H1 (cell line): ENCODE measurements at regions not wholly inside any gene's neighbourhood (a gene's known extent, or its start where the extent isn't known, plus 50 kb on each side); places are given as distances from the start of the nearest gene placed in this dataset.

Experiments used
- CTCF ChIA-PET: fragments of 300-600 bp; sonication (Branson Sonifier 250); formaldehyde crosslinking; loops from one replicate; lab custom pipeline; 2021; ENCODE audit not compliant: partially characterized antibody; lab: Charles Lee
- POLR2A ChIA-PET: fragments of 300-600 bp; sonication (Branson Sonifier 250); formaldehyde crosslinking; loops from one replicate; lab custom pipeline; 2021; ENCODE audit warnings: inconsistent platforms; ENCODE audit not compliant: partially characterized antibody; lab: Charles Lee
- DNase-seq, 2 experiments: peaks; one replicate each; pipeline versions ENCODE4 v3.0.0 to v3.0.0-alpha.2; 2010 to 2022; ENCODE audit warnings: low spot score in 2 of 2, low read depth in 1 of 2, mixed read lengths in 1 of 2
- FAIRE-seq: peaks from 2 replicates; lab custom pipeline; 2011; peaks lifted over from hg19 to GRCh38; lab: Jason Lieb, UNC
- H2AFZ ChIP-seq: 2 replicates; pipeline ENCODE4 v1.8.1; 2012; ENCODE audit warnings: low read length, inconsistent platforms
- H2AK5ac ChIP-seq: 2 replicates; pipeline ENCODE4 v1.6.1; 2013; ENCODE audit warnings: low read depth, low read length
- H2BK120ac ChIP-seq: replicated peaks from 2 replicates; pipeline ENCODE3; 2013; ENCODE audit warnings: low read depth, low read length, inconsistent platforms
- H2BK12ac ChIP-seq: 2 replicates; pipeline ENCODE4 v1.6.1; 2013; ENCODE audit warnings: low read depth, low read length
- H2BK15ac ChIP-seq: 2 replicates; pipeline ENCODE4 v1.6.1; 2013; ENCODE audit warnings: low read length
- H2BK20ac ChIP-seq: 2 replicates; pipeline ENCODE4 v1.6.1; 2013; ENCODE audit warnings: low read length
- H2BK5ac ChIP-seq: 2 replicates; pipeline ENCODE4 v1.6.1; 2013; ENCODE audit warnings: low read depth, low read length
- H3K14ac ChIP-seq: 2 replicates; pipeline ENCODE4 v1.6.1; 2013; ENCODE audit warnings: inconsistent platforms; ENCODE audit not compliant: insufficient read length
- H3K18ac ChIP-seq: 2 replicates; pipeline ENCODE4 v1.6.1; 2013; ENCODE audit warnings: low read length; ENCODE audit errors: extremely low read depth
- H3K23ac ChIP-seq: 2 replicates; pipeline ENCODE4 v1.6.1; 2013; ENCODE audit warnings: inconsistent platforms; ENCODE audit not compliant: insufficient read length
- H3K23me2 ChIP-seq: 2 replicates; pipeline ENCODE4 v1.6.1; 2013; ENCODE audit warnings: low read depth, low read length
- H3K27ac ChIP-seq: 2 replicates; pipeline ENCODE4 v1.6.1; 2011; ENCODE audit warnings: low read depth, low read length, inconsistent platforms
- H3K27me3 ChIP-seq, 4 experiments: replicated peaks in 1 of 4; 1 replicate in 1 of 4; 2 replicates in 3 of 4; pipeline versions ENCODE4 v1.6.1 to v1.8.1; 2011 to 2013; ENCODE audit warnings: low read length in 3 of 4, mild to moderate bottlenecking in 3 of 4, inconsistent platforms in 2 of 4, mixed read lengths in 2 of 4, moderate library complexity in 1 of 4; ENCODE audit not compliant: control insufficient read depth in 3 of 4, insufficient read depth in 3 of 4; ENCODE audit errors: extremely low read depth in 1 of 4
- H3K36me3 ChIP-seq, 4 experiments: 2 replicates each; pipeline versions ENCODE4 v1.6.1 to v1.8.1; 2011 to 2013; ENCODE audit warnings: mild to moderate bottlenecking in 4 of 4, low read length in 3 of 4, moderate library complexity in 2 of 4, control low read depth in 1 of 4, inconsistent platforms in 1 of 4; ENCODE audit not compliant: insufficient read depth in 4 of 4, control insufficient read depth in 2 of 4
- H3K4ac ChIP-seq: replicated peaks from 2 replicates; pipeline ENCODE3; 2013; ENCODE audit warnings: low read length, low read depth, mixed read lengths, inconsistent platforms; ENCODE audit not compliant: insufficient read length
- H3K4me1 ChIP-seq, 4 experiments: replicated peaks in 1 of 4; 1 replicate in 1 of 4; 2 replicates in 3 of 4; pipeline versions ENCODE4 v1.6.1 to v1.8.1; 2011 to 2013; ENCODE audit warnings: low read length in 3 of 4, inconsistent platforms in 2 of 4, mixed read lengths in 1 of 4; ENCODE audit not compliant: insufficient read depth in 4 of 4, control insufficient read depth in 3 of 4
- H3K4me2 ChIP-seq, 2 experiments: 2 replicates each; pipeline versions ENCODE4 v1.6.1 to v1.8.1; 2011 to 2013; ENCODE audit warnings: low read depth in 2 of 2, low read length in 2 of 2, control low read depth in 1 of 2, inconsistent platforms in 1 of 2, mild to moderate bottlenecking in 1 of 2; ENCODE audit not compliant: insufficient read depth in 1 of 2
- H3K4me3 ChIP-seq, 4 experiments: fragments of 200-600, 300-600 bp in 1 of 4; sonication (generic), shearing (Covaris generic), sonication (Bioruptor Twin) in 1 of 4; 2 replicates each; pipeline versions ENCODE4 v1.5.1 to v1.8.1; 2011 to 2016; ENCODE audit warnings: low read length in 4 of 4, low read depth in 3 of 4, control low read depth in 2 of 4, inconsistent platforms in 2 of 4, mild to moderate bottlenecking in 2 of 4, mixed read lengths in 1 of 4, moderate library complexity in 1 of 4; ENCODE audit not compliant: insufficient read depth in 2 of 4; ENCODE audit errors: extremely low read depth in 1 of 4
- H3K56ac ChIP-seq: replicated peaks from 2 replicates; pipeline ENCODE3; 2013; ENCODE audit warnings: low read depth, mild to moderate bottlenecking, mixed read lengths, low read length, inconsistent platforms; ENCODE audit not compliant: insufficient read length
- H3K79me1 ChIP-seq: 2 replicates; pipeline ENCODE4 v1.6.1; 2013; ENCODE audit warnings: low read depth, low read length, control low read depth
- H3K79me2 ChIP-seq, 2 experiments: 2 replicates each; pipeline versions ENCODE4 v1.6.1 to v1.8.1; 2012 to 2013; ENCODE audit warnings: low read length in 2 of 2, mild to moderate bottlenecking in 2 of 2, inconsistent platforms in 1 of 2; ENCODE audit not compliant: insufficient read depth in 2 of 2, control insufficient read depth in 1 of 2
- H3K9ac ChIP-seq, 4 experiments: replicated peaks in 1 of 4; 1 replicate in 1 of 4; 2 replicates in 3 of 4; pipeline versions ENCODE4 v1.6.1 to v1.8.1; 2011 to 2013; ENCODE audit warnings: low read depth in 3 of 4, low read length in 3 of 4, control low read depth in 2 of 4, mild to moderate bottlenecking in 2 of 4, moderate library complexity in 2 of 4, inconsistent platforms in 1 of 4; ENCODE audit errors: extremely low read depth in 1 of 4
- H3K9me3 ChIP-seq, 2 experiments: 2 replicates each; pipeline versions ENCODE4 v1.6.1 to v1.8.1; 2012 to 2013; ENCODE audit warnings: mild to moderate bottlenecking in 2 of 2, moderate library complexity in 2 of 2, control low read depth in 1 of 2, inconsistent platforms in 1 of 2, low read depth in 1 of 2, low read length in 1 of 2, mixed read lengths in 1 of 2; ENCODE audit not compliant: insufficient read depth in 2 of 2
- H4K20me1 ChIP-seq, 2 experiments: replicated peaks in 1 of 2; 2 replicates each; pipeline versions ENCODE3 to v1.8.1; 2011 to 2013; ENCODE audit warnings: inconsistent platforms in 2 of 2, low read length in 2 of 2, mild to moderate bottlenecking in 1 of 2; ENCODE audit not compliant: insufficient read depth in 2 of 2, control insufficient read depth in 1 of 2
- H4K5ac ChIP-seq: 2 replicates; pipeline ENCODE4 v1.6.1; 2013; ENCODE audit warnings: low read length, low read depth, mixed read lengths, inconsistent platforms; ENCODE audit not compliant: insufficient read length
- H4K8ac ChIP-seq: 2 replicates; pipeline ENCODE4 v1.8.0; 2013; ENCODE audit warnings: mild to moderate bottlenecking, moderate library complexity, low read length, inconsistent platforms; ENCODE audit not compliant: insufficient read depth; ENCODE audit errors: extremely low read depth
- H4K91ac ChIP-seq: replicated peaks from 2 replicates; pipeline ENCODE3; 2013; ENCODE audit warnings: low read length, mixed read lengths, inconsistent platforms; ENCODE audit not compliant: insufficient read length
- ATF3 ChIP-seq: IDR thresholded peaks from 2 replicates; pipeline ENCODE4 v1.6.1; 2011; ENCODE audit warnings: low read depth, mild to moderate bottlenecking, low read length; ENCODE audit not compliant: insufficient read depth
- BRCA1 ChIP-seq: IDR thresholded peaks from 2 replicates; pipeline ENCODE4 v1.6.1; 2012; ENCODE audit warnings: low read depth, low read length, improper control_type of control experiment
- CHD2 ChIP-seq: IDR thresholded peaks from 2 replicates; pipeline ENCODE4 v1.6.1; 2012; ENCODE audit warnings: low read length, improper control_type of control experiment
- FOSL1 ChIP-seq: IDR thresholded peaks from 2 replicates; pipeline ENCODE4 v1.6.1; 2011; ENCODE audit warnings: mild to moderate bottlenecking, low read depth, low read length, moderate library complexity; ENCODE audit not compliant: insufficient read depth
- HDAC6 ChIP-seq: IDR thresholded peaks from one replicate; pipeline ENCODE4 v1.7.1; 2012; ENCODE audit warnings: low read depth, mild to moderate bottlenecking, inconsistent platforms, low read length, moderate library complexity
- JUND ChIP-seq: IDR thresholded peaks from 2 replicates; pipeline ENCODE4 v1.6.1; 2011; ENCODE audit warnings: mild to moderate bottlenecking, improper control_type of control experiment, low read length
- PHF8 ChIP-seq: fragments of 200-600 bp; sonication (generic); conservative IDR thresholded peaks from 2 replicates; pipeline ENCODE4 v1.7.1; 2012; ENCODE audit warnings: low read depth, mild to moderate bottlenecking, inconsistent platforms, low read length, moderate library complexity
- RBBP5 ChIP-seq: IDR thresholded peaks from 2 replicates; pipeline ENCODE4 v1.7.1; 2012; ENCODE audit warnings: low read depth, mild to moderate bottlenecking, inconsistent platforms, low read length, moderate library complexity, borderline replicate concordance
- SIN3A ChIP-seq, 2 experiments: IDR thresholded peaks in 1 of 2; conservative IDR thresholded peaks in 1 of 2; 2 replicates each; pipeline ENCODE4 v1.6.1; 2011 to 2012; ENCODE audit warnings: low read length in 2 of 2, improper control_type of control experiment in 1 of 2, low read depth in 1 of 2, mild to moderate bottlenecking in 1 of 2
- SIRT6 ChIP-seq: IDR thresholded peaks from one replicate; pipeline ENCODE4 v1.7.1; 2012; ENCODE audit warnings: low read length, inconsistent platforms
- SP2 ChIP-seq: IDR thresholded peaks from 2 replicates; pipeline ENCODE4 v1.6.1; 2012; ENCODE audit warnings: mild to moderate bottlenecking, low read length, inconsistent platforms
- SP4 ChIP-seq: IDR thresholded peaks from 2 replicates; pipeline ENCODE4 v1.6.1; 2012; ENCODE audit warnings: low read length, inconsistent platforms
- SUZ12 ChIP-seq: fragments of 200-600 bp; sonication (generic); IDR thresholded peaks from 2 replicates; pipeline ENCODE4 v1.6.1; 2012; ENCODE audit warnings: mild to moderate bottlenecking, inconsistent platforms, low read length, moderate library complexity, mixed read lengths
- TBP ChIP-seq: IDR thresholded peaks from 2 replicates; pipeline ENCODE4 v1.6.1; 2011; ENCODE audit warnings: low read depth, low read length, improper control_type of control experiment
- WGBS, 2 experiments: shearing (Covaris generic) in 1 of 2; methylation state at CpG; one replicate each; pipeline versions ENCODE4 v1.1.6 to v1.1.7; 2013 to 2015; ENCODE audit warnings: low lambda C conversion rate in 2 of 2, mixed read lengths in 2 of 2, inconsistent platforms in 1 of 2, low coverage in 1 of 2, missing lambda C conversion rate in 1 of 2; ENCODE audit not compliant: insufficient replicate concordance in 2 of 2, insufficient coverage in 1 of 2, insufficient read length in 1 of 2; ENCODE audit errors: extremely low coverage in 1 of 2, missing lambda C conversion rate in 1 of 2; 5-methylcytosine and 5-hydroxymethylcytosine counted together

- ChIA-PET POLR2A (interaction anchor here (0.6 to 17.1 kb wide), 25 partner anchors 12 to 1933 kb away, joined by 3 to 2731 read pairs (median 23); a partner anchor contains a TSS), CTCF (interaction anchor here (0.9 kb wide), 2 partner anchors 13 to 14 kb away, joined by 3 to 4 read pairs; no protein-coding TSS in a partner anchor)
- H3K27me3 ChIP-seq = no peaks in the 10 kb centered on the region
- peak overlapping the region; percentile 13 for H4K91ac ChIP-seq
- peak overlapping the region; percentile 91 for H3K27ac ChIP-seq
- no peak overlapping the region for H2BK120ac ChIP-seq
- peak overlapping the region; percentile 67 to 83 (median 82) for H3K9ac ChIP-seq
- no peaks in the 10 kb centered on the region for H3K79me1 ChIP-seq
- H3K14ac ChIP-seq = no peak overlapping the region
- H3K18ac ChIP-seq = no peak overlapping the region
- H3K23ac ChIP-seq = no peak overlapping the region
- peak overlapping the region; percentile 84 for H2BK5ac ChIP-seq
- H3K23me2 ChIP-seq = peaks cover 13% of the 10 kb centered on the region
- no peak overlapping the region for H4K8ac ChIP-seq
- no peak overlapping the region for H2BK20ac ChIP-seq
- H3K36me3 ChIP-seq = no peaks in the 10 kb centered on the region
- H3K4ac ChIP-seq = peak overlapping the region; percentile 86
- H4K5ac ChIP-seq = peak overlapping the region; percentile 79
- H2AFZ ChIP-seq = no peak overlapping the region
- H2BK15ac ChIP-seq = no peak overlapping the region
- FAIRE-seq (no peak), DNase-seq (no peak)
- H3K4me1 ChIP-seq = peaks cover 0 to 8% (median 3%) of the 10 kb centered on the region in 4 experiments; a peak in 5 of 7 replicates
- H3K4me3 ChIP-seq = peak overlapping the region; percentile 61 to 94 (median 76)
- peaks cover 0 to 5% of the 10 kb centered on the region in 2 experiments; a peak in 1 of 4 replicates for H3K79me2 ChIP-seq
- H2AK5ac ChIP-seq = no peak overlapping the region
- WGBS, 2 experiments = 5% methylated on average over 7 of the region's 7 CpGs; no CpG with 5 or more reads in 1 of the 2 experiments
- H3K56ac ChIP-seq = peak overlapping the region; percentile 89
- H2BK12ac ChIP-seq = no peak overlapping the region
- peak overlapping the region; percentile 90 to 100 for H3K4me2 ChIP-seq
- H3K9me3 ChIP-seq = no peaks in the 10 kb centered on the region
- peaks cover 0 to 2% of the 10 kb centered on the region in 2 experiments for H4K20me1 ChIP-seq
- TF ChIP-seq HDAC6 (no peak), JUND (no peak), ATF3 (no peak), SIN3A (conservative IDR thresholded peaks at IDR 0.05 in 1 of 2, IDR thresholded peaks at IDR 0.05 in 1 of 2; ENCODE audit: low read depth in 1 of 2, low read length in 2 of 2) (no peak), SIRT6 (no peak), SUZ12 (no peak), PHF8 (no peak), BRCA1 (no peak), RBBP5 (no peak), SP2 (no peak), SP4 (no peak), TBP (no peak), FOSL1 (no peak), CHD2 (no peak)
These were observed 136.0 kb downstream of the HFE start for GRCh38 chr6:26223228-26223627.
